K562 (cell line): ENCODE measurements at regions not wholly inside any gene's neighbourhood (a gene's known extent, or its start where the extent isn't known, plus 50 kb on each side); places are given as distances from the start of the nearest gene placed in this dataset.

Source experiments
- ATAC-seq: fragments of 200-7000 bp; cut with Tn5 transposase; 3 replicates; pipeline ENCODE4 v1.9.1; 2020; ENCODE audit warnings: moderate library complexity
- BruUV-seq: library from RNA; stranded (reverse); fragments of 400-500 nt; replicated peaks from 2 replicates; lab custom pipeline; 2021; lab: Mats Ljungman, UMichigan
- CTCF ChIA-PET: fragments of 300-600 bp; formaldehyde crosslinking; extraction: SDS; loops from one replicate; lab custom pipeline; 2021; ENCODE audit warnings: low intra/inter-chr PET ratio; lab: Yijun Ruan, JAX
- POLR2A ChIA-PET: fragments of 300-600, 350-650 bp; sonication (Branson Sonifier 250); formaldehyde crosslinking; extraction: SDS; loops from one replicate; lab custom pipeline; 2021; ENCODE audit warnings: antibody characterized with exemption, inconsistent platforms; lab: Yijun Ruan, JAX
- DNase-seq, 4 experiments: peaks; one replicate each; pipeline versions ENCODE4 v3.0.0 to v3.0.0-alpha.2; 2011 to 2018; ENCODE audit warnings: low spot score in 3 of 4, mixed read lengths in 3 of 4; ENCODE audit errors: extremely low read depth in 1 of 4
- FAIRE-seq: peaks from 2 replicates; lab custom pipeline; 2011; peaks lifted over from hg19 to GRCh38; lab: Jason Lieb, UNC
- H2AFZ ChIP-seq: 2 replicates; pipeline ENCODE4 v1.6.0; 2011; ENCODE audit warnings: low read depth, low read length, control low read depth, inconsistent platforms
- H3K27ac ChIP-seq: fragments of 200-600 bp; 3 replicates; pipeline ENCODE4 v1.8.0; 2011; ENCODE audit warnings: low read depth, mild to moderate bottlenecking, control low read depth, inconsistent platforms, low read length, moderate library complexity, mixed read lengths; ENCODE audit errors: extremely low read depth
- H3K27me3 ChIP-seq, 2 experiments: fragments of 300-600 bp in 1 of 2; 2 replicates in 1 of 2; 3 replicates in 1 of 2; pipeline versions ENCODE4 v1.6.0 to v1.8.0; 2011; ENCODE audit warnings: inconsistent platforms in 2 of 2, low read length in 2 of 2, mild to moderate bottlenecking in 1 of 2, mixed read lengths in 1 of 2, moderate library complexity in 1 of 2; ENCODE audit not compliant: control insufficient read depth in 2 of 2, insufficient read depth in 2 of 2
- H3K36me3 ChIP-seq: fragments of 300-600 bp; 3 replicates; pipeline ENCODE4 v1.8.0; 2011; ENCODE audit warnings: mild to moderate bottlenecking, low read length, inconsistent platforms; ENCODE audit not compliant: control insufficient read depth, insufficient read depth
- H3K4me1 ChIP-seq, 2 experiments: fragments of 200-600 bp in 1 of 2; replicated peaks in 1 of 2; 2 replicates in 1 of 2; 3 replicates in 1 of 2; pipeline versions ENCODE4 v1.5.1 to v1.8.0; 2011; ENCODE audit warnings: inconsistent platforms in 2 of 2, low read length in 2 of 2, mild to moderate bottlenecking in 1 of 2, mixed read lengths in 1 of 2, moderate library complexity in 1 of 2; ENCODE audit not compliant: control insufficient read depth in 2 of 2, insufficient read depth in 2 of 2
- H3K4me2 ChIP-seq: 2 replicates; pipeline ENCODE4 v1.6.1; 2011; ENCODE audit warnings: low read length, control low read depth, inconsistent platforms, mixed read lengths; ENCODE audit not compliant: insufficient read depth
- H3K4me3 ChIP-seq: fragments of 200-600 bp; sonication (generic), shearing (Covaris generic); 2 replicates; pipeline ENCODE4 v1.5.1; 2016; ENCODE audit warnings: control low read depth, inconsistent platforms
- H3K79me2 ChIP-seq: fragments of 200-600 bp; 3 replicates; pipeline ENCODE4 v1.8.0; 2011; ENCODE audit warnings: low read length, inconsistent platforms; ENCODE audit not compliant: control insufficient read depth, insufficient read depth
- H3K9ac ChIP-seq, 2 experiments: 2 replicates each; pipeline versions ENCODE4 v1.6.0 to v1.6.1; 2011; ENCODE audit warnings: low read depth in 2 of 2, low read length in 2 of 2, control low read depth in 1 of 2, inconsistent platforms in 1 of 2, mild to moderate bottlenecking in 1 of 2, mixed read lengths in 1 of 2; ENCODE audit not compliant: insufficient read depth in 1 of 2
- H3K9me1 ChIP-seq: one replicate; pipeline ENCODE4 v1.6.0; 2011; ENCODE audit warnings: inconsistent platforms, mild to moderate bottlenecking, low read length, moderate library complexity; ENCODE audit not compliant: control insufficient read depth, insufficient read depth
- H3K9me3 ChIP-seq: replicated peaks from 2 replicates; pipeline ENCODE4 v1.5.1; 2011; ENCODE audit warnings: low read depth, low read length, inconsistent platforms; ENCODE audit not compliant: control insufficient read depth, insufficient read depth
- H4K20me1 ChIP-seq: replicated peaks from 2 replicates; pipeline ENCODE4 v1.6.1; 2011; ENCODE audit warnings: low read length, inconsistent platforms, mixed read lengths; ENCODE audit not compliant: control insufficient read depth, insufficient read depth
- NELFE ChIP-seq: IDR thresholded peaks from 2 replicates; pipeline ENCODE4 v1.6.1; 2011; ENCODE audit warnings: mild to moderate bottlenecking; ENCODE audit not compliant: insufficient read depth, insufficient read length
- WGBS: fragments of 100-300 bp; shearing (Covaris generic); methylation state at CpG from one replicate; pipeline ENCODE4 v1.1.6; 2016; ENCODE audit warnings: low coverage, mixed read lengths; ENCODE audit not compliant: insufficient coverage; ENCODE audit errors: missing lambda C conversion rate; 5-methylcytosine and 5-hydroxymethylcytosine counted together
- in situ Hi-C: fragments of 300-500 bp; cut with MboI; formaldehyde crosslinking; loops from 4 replicates; pipeline ENCODE4 v1.15.0; 2018; ENCODE audit warnings: inconsistent platforms, mixed read lengths
- intact Hi-C: fragments of 100-400 bp; cut with micrococcal nuclease; formaldehyde crosslinking; loops from 2 replicates; pipeline ENCODE4 v1.14.2; 2022
- TF ChIP-seq, protein P1 (sequence below): sonication (generic); formaldehyde crosslinking; IDR thresholded peaks from 2 replicates; pipeline ENCODE4 v1.8.1; 2023; ENCODE audit warnings: mild to moderate bottlenecking, missing genetic modification reagents
- TF ChIP-seq, protein P2 (sequence below): sonication (generic); formaldehyde crosslinking; IDR thresholded peaks from 2 replicates; pipeline ENCODE4 v1.8.0; 2022; ENCODE audit warnings: mild to moderate bottlenecking, missing genetic modification reagents
- TF ChIP-seq, protein P3 (sequence below): fragments of 250-450 bp; sonication (Bioruptor Pico); IDR thresholded peaks from 2 replicates; pipeline ENCODE4 v1.4.0; 2020; ENCODE audit warnings: mild to moderate bottlenecking

DNA sequence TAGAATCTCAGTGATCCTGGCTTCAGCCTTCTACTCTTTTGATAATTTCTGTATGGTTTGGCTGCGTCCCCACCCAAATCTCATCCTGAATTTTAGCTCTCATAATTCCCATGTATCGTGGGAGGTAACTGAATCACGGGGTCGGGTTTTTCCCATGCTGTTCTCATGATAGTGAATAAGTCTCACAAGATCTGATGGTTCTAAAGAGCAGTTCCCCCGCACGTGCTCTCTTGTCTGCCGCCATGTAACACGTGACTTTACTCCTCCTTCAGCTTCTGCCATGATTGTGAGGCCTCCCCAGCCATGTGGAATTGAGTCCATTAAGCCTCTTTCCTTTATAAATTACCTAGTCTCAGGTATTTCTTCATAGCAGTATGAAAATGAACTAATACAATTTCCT, 507.2 kb downstream of the CDH26 start:
- in situ Hi-C loops: no loop called here
- intact Hi-C loops: no loop called here
- 1% methylated on average over 8 of the region's 8 CpGs for WGBS
- Histone ChIP-seq H3K4me2 (no peak overlapping the region), H4K20me1 (no peaks in the 10 kb centered on the region), H3K27ac (no peak overlapping the region), H3K27me3 (no peaks in the 10 kb centered on the region), H2AFZ (no peak overlapping the region), H3K9ac (no peak overlapping the region), H3K79me2 (no peaks in the 10 kb centered on the region), H3K9me3 (no peaks in the 10 kb centered on the region), H3K9me1 (no peaks in the 10 kb centered on the region), H3K4me1 (no peaks in the 10 kb centered on the region), H3K36me3 (no peaks in the 10 kb centered on the region), H3K4me3 (no peak overlapping the region)
- ChIA-PET CTCF (no interaction called here), POLR2A (no interaction called here)
- ATAC-seq: no peak
- no TSS peak for BruUV-seq
- no peak for FAIRE-seq
- no peak for DNase-seq
- TF ChIP-seq, protein P1, sequence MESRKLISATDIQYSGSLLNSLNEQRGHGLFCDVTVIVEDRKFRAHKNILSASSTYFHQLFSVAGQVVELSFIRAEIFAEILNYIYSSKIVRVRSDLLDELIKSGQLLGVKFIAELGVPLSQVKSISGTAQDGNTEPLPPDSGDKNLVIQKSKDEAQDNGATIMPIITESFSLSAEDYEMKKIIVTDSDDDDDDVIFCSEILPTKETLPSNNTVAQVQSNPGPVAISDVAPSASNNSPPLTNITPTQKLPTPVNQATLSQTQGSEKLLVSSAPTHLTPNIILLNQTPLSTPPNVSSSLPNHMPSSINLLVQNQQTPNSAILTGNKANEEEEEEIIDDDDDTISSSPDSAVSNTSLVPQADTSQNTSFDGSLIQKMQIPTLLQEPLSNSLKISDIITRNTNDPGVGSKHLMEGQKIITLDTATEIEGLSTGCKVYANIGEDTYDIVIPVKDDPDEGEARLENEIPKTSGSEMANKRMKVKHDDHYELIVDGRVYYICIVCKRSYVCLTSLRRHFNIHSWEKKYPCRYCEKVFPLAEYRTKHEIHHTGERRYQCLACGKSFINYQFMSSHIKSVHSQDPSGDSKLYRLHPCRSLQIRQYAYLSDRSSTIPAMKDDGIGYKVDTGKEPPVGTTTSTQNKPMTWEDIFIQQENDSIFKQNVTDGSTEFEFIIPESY (CRISPR knock-in tag): no peak
- TF ChIP-seq, protein P2, sequence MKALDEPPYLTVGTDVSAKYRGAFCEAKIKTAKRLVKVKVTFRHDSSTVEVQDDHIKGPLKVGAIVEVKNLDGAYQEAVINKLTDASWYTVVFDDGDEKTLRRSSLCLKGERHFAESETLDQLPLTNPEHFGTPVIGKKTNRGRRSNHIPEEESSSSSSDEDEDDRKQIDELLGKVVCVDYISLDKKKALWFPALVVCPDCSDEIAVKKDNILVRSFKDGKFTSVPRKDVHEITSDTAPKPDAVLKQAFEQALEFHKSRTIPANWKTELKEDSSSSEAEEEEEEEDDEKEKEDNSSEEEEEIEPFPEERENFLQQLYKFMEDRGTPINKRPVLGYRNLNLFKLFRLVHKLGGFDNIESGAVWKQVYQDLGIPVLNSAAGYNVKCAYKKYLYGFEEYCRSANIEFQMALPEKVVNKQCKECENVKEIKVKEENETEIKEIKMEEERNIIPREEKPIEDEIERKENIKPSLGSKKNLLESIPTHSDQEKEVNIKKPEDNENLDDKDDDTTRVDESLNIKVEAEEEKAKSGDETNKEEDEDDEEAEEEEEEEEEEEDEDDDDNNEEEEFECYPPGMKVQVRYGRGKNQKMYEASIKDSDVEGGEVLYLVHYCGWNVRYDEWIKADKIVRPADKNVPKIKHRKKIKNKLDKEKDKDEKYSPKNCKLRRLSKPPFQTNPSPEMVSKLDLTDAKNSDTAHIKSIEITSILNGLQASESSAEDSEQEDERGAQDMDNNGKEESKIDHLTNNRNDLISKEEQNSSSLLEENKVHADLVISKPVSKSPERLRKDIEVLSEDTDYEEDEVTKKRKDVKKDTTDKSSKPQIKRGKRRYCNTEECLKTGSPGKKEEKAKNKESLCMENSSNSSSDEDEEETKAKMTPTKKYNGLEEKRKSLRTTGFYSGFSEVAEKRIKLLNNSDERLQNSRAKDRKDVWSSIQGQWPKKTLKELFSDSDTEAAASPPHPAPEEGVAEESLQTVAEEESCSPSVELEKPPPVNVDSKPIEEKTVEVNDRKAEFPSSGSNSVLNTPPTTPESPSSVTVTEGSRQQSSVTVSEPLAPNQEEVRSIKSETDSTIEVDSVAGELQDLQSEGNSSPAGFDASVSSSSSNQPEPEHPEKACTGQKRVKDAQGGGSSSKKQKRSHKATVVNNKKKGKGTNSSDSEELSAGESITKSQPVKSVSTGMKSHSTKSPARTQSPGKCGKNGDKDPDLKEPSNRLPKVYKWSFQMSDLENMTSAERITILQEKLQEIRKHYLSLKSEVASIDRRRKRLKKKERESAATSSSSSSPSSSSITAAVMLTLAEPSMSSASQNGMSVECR (CRISPR knock-in tag): no peak
- no peak for TF ChIP-seq NELFE
- TF ChIP-seq, protein P3, sequence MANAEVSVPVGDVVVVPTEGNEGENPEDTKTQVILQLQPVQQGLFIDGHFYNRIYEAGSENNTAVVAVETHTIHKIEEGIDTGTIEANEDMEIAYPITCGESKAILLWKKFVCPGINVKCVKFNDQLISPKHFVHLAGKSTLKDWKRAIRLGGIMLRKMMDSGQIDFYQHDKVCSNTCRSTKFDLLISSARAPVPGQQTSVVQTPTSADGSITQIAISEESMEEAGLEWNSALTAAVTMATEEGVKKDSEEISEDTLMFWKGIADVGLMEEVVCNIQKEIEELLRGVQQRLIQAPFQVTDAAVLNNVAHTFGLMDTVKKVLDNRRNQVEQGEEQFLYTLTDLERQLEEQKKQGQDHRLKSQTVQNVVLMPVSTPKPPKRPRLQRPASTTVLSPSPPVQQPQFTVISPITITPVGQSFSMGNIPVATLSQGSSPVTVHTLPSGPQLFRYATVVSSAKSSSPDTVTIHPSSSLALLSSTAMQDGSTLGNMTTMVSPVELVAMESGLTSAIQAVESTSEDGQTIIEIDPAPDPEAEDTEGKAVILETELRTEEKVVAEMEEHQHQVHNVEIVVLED: no peak
